HepG2 (cell line): ENCODE measurements at regions not wholly inside any gene's neighbourhood (a gene's known extent, or its start where the extent isn't known, plus 50 kb on each side); places are given as distances from the start of the nearest gene placed in this dataset.
A peak's percentile ranks its signal among the peaks of the same experiment; 100 is the strongest.

Source experiments
- ATF1 ChIP-seq: IDR thresholded peaks from 2 replicates; pipeline ENCODE4 v1.6.1; 2016; ENCODE audit warnings: mild to moderate bottlenecking, control low read depth
- CEBPG ChIP-seq: IDR thresholded peaks from 2 replicates; pipeline ENCODE4 v1.6.1; 2016
- EHMT2 ChIP-seq: fragments of 200-600 bp; sonication (generic); IDR thresholded peaks from 2 replicates; pipeline ENCODE4 v1.7.0; 2017; ENCODE audit warnings: antibody characterized with exemption, low read depth, low read length, borderline replicate concordance
- HIC2 ChIP-seq: sonication (generic); formaldehyde crosslinking; IDR thresholded peaks from 2 replicates; pipeline ENCODE4 v1.9.0; 2022; ENCODE audit warnings: low read depth, missing genetic modification reagents
- HMG20A ChIP-seq: IDR thresholded peaks from 2 replicates; pipeline ENCODE4 v1.6.1; 2016; ENCODE audit warnings: borderline replicate concordance
- HOXA9 ChIP-seq: sonication (generic); formaldehyde crosslinking; IDR thresholded peaks from 2 replicates; pipeline ENCODE4 v1.8.1; 2022; ENCODE audit warnings: missing genetic modification reagents, mild to moderate bottlenecking, moderate library complexity, borderline replicate concordance
- KLF6 ChIP-seq: IDR thresholded peaks from 2 replicates; pipeline ENCODE4 v1.8.0; 2016; ENCODE audit warnings: missing biosample characterization, missing genetic modification reagents
- LCORL ChIP-seq, 2 experiments: fragments of 450-650 bp in 1 of 2; sonication (generic) in 1 of 2; formaldehyde crosslinking in 1 of 2; IDR thresholded peaks; 2 replicates each; pipeline versions ENCODE4 v1.5.0 to v1.6.1; 2017 to 2020; ENCODE audit warnings: antibody characterized with exemption in 1 of 2, missing genetic modification reagents in 1 of 2
- NCOA2 ChIP-seq: sonication (generic); formaldehyde crosslinking; IDR thresholded peaks from 2 replicates; pipeline ENCODE4 v1.8.0; 2022; ENCODE audit warnings: inconsistent platforms
- NFE2 ChIP-seq: sonication (generic); formaldehyde crosslinking; IDR thresholded peaks from 2 replicates; pipeline ENCODE4 v1.4.0; 2020; ENCODE audit warnings: missing genetic modification reagents
- RARA ChIP-seq: IDR thresholded peaks from 2 replicates; pipeline ENCODE4 v1.6.1; 2016; ENCODE audit warnings: missing genetic modification reagents, missing compliant biosample characterization
- RXRA ChIP-seq: sonication (generic); formaldehyde crosslinking; IDR thresholded peaks from 2 replicates; pipeline ENCODE4 v1.5.1; 2020; ENCODE audit warnings: missing genetic modification reagents
- SAP130 ChIP-seq: IDR thresholded peaks from 2 replicates; pipeline ENCODE4 v1.6.1; 2016; ENCODE audit warnings: low read depth
- SOX5 ChIP-seq: IDR thresholded peaks from 2 replicates; pipeline ENCODE4 v1.6.1; 2016; ENCODE audit warnings: borderline replicate concordance
- TBX2 ChIP-seq: sonication (generic); formaldehyde crosslinking; IDR thresholded peaks from 2 replicates; pipeline ENCODE4 v1.5.0; 2020; ENCODE audit warnings: missing genetic modification reagents, mild to moderate bottlenecking, borderline replicate concordance
- TFE3 ChIP-seq: IDR thresholded peaks from 2 replicates; pipeline ENCODE4 v1.6.1; 2016
- ZC3H4 ChIP-seq: sonication (generic); formaldehyde crosslinking; IDR thresholded peaks from 2 replicates; pipeline ENCODE4 v1.4.0; 2020; ENCODE audit warnings: missing genetic modification reagents, borderline replicate concordance
- ZNF263 ChIP-seq: sonication (generic); formaldehyde crosslinking; IDR thresholded peaks from 2 replicates; pipeline ENCODE4 v1.4.0; 2020; ENCODE audit warnings: missing genetic modification reagents
- ZNF317 ChIP-seq: sonication (generic); formaldehyde crosslinking; IDR thresholded peaks from 2 replicates; pipeline ENCODE4 v1.5.0; 2020; ENCODE audit warnings: mild to moderate bottlenecking, missing genetic modification reagents
- ZNF782 ChIP-seq: sonication (generic); formaldehyde crosslinking; IDR thresholded peaks from 2 replicates; pipeline ENCODE4 v1.4.0; 2020; ENCODE audit warnings: missing genetic modification reagents, mild to moderate bottlenecking, borderline replicate concordance
- TF ChIP-seq, protein P1 (sequence below): sonication (generic); formaldehyde crosslinking; IDR thresholded peaks from 2 replicates; pipeline ENCODE4 v1.4.0; 2020; ENCODE audit warnings: low read depth, mild to moderate bottlenecking, missing genetic modification reagents
- TF ChIP-seq, protein P2 (sequence below): IDR thresholded peaks from 2 replicates; pipeline ENCODE4 v1.6.1; 2016; ENCODE audit warnings: missing genetic modification reagents, missing compliant biosample characterization
- TF ChIP-seq, protein P3 (sequence below): sonication (generic); formaldehyde crosslinking; IDR thresholded peaks from 2 replicates; pipeline ENCODE4 v1.5.1; 2020; ENCODE audit warnings: mild to moderate bottlenecking, missing genetic modification reagents, borderline replicate concordance

- TF ChIP-seq, protein P1, sequence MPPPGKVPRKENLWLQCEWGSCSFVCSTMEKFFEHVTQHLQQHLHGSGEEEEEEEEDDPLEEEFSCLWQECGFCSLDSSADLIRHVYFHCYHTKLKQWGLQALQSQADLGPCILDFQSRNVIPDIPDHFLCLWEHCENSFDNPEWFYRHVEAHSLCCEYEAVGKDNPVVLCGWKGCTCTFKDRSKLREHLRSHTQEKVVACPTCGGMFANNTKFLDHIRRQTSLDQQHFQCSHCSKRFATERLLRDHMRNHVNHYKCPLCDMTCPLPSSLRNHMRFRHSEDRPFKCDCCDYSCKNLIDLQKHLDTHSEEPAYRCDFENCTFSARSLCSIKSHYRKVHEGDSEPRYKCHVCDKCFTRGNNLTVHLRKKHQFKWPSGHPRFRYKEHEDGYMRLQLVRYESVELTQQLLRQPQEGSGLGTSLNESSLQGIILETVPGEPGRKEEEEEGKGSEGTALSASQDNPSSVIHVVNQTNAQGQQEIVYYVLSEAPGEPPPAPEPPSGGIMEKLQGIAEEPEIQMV (CRISPR knock-in tag), result no peak
- TF ChIP-seq TBX2, result peak; percentile 69
- peak; percentile 58; the same call in 1 of the 2 replicates for TF ChIP-seq HMG20A
- peak; percentile 30; the same call in 1 of the 2 replicates for TF ChIP-seq HIC2 (CRISPR knock-in tag)
- no peak; the same call in 1 of the 2 replicates for TF ChIP-seq EHMT2
- 0 out of 2 replicates have a peak, but pooled peaks have one; percentile 45 for TF ChIP-seq KLF6 (CRISPR knock-in tag)
- peak; percentile 22; the same call in 1 of the 2 replicates for TF ChIP-seq RARA (CRISPR knock-in tag)
- TF ChIP-seq LCORL (IDR thresholded peaks at IDR 0.05), result no peak
- 0 out of 2 replicates have a peak, but pooled peaks have one; percentile 31 for TF ChIP-seq LCORL (CRISPR knock-in tag; IDR thresholded peaks at IDR 0.05)
- peak; percentile 81 for TF ChIP-seq ZNF263 (CRISPR knock-in tag)
- TF ChIP-seq RXRA (CRISPR knock-in tag), result peak; percentile 30; the same call in 1 of the 2 replicates
- TF ChIP-seq SAP130, result peak; percentile 81
- TF ChIP-seq NFE2 (CRISPR knock-in tag), result peak; percentile 92
- TF ChIP-seq ZNF317 (CRISPR knock-in tag), result 0 out of 2 replicates have a peak, but pooled peaks have one; percentile 22
- TF ChIP-seq, protein P2, sequence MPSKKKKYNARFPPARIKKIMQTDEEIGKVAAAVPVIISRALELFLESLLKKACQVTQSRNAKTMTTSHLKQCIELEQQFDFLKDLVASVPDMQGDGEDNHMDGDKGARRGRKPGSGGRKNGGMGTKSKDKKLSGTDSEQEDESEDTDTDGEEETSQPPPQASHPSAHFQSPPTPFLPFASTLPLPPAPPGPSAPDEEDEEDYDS (CRISPR knock-in tag), result 0 out of 2 replicates have a peak, but pooled peaks have one; percentile 26
- TF ChIP-seq HOXA9 (CRISPR knock-in tag), result no peak
- peak; percentile 61 for TF ChIP-seq TFE3
- TF ChIP-seq NCOA2 (CRISPR knock-in tag), result peak; percentile 36; the same call in 1 of the 2 replicates
- no peak for TF ChIP-seq ATF1
- TF ChIP-seq SOX5 (CRISPR knock-in tag), result peak; percentile 70; the same call in 1 of the 2 replicates
- TF ChIP-seq, protein P3, sequence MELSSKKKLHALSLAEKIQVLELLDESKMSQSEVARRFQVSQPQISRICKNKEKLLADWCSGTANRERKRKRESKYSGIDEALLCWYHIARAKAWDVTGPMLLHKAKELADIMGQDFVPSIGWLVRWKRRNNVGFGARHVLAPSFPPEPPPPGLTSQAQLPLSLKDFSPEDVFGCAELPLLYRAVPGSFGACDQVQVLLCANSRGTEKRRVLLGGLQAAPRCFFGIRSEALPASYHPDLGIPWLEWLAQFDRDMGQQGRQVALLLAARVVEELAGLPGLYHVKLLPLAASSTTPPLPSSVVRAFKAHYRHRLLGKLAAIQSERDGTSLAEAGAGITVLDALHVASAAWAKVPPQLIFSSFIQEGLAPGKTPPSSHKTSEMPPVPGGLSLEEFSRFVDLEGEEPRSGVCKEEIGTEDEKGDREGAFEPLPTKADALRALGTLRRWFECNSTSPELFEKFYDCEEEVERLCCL (CRISPR knock-in tag), result no peak
- no peak for TF ChIP-seq ZNF782 (CRISPR knock-in tag)
- TF ChIP-seq ZC3H4, result no peak
- TF ChIP-seq CEBPG (CRISPR knock-in tag), result peak; percentile 68
Observed at GRCh38 chr5:91313757-91314673, 69.1 kb downstream of the ARRDC3 start (continued).
